ENCODE measurements at regions not wholly inside any gene's neighbourhood (a gene's known extent, or its start where the extent isn't known, plus 50 kb on each side); places are given as distances from the start of the nearest gene placed in this dataset.

DNA sequence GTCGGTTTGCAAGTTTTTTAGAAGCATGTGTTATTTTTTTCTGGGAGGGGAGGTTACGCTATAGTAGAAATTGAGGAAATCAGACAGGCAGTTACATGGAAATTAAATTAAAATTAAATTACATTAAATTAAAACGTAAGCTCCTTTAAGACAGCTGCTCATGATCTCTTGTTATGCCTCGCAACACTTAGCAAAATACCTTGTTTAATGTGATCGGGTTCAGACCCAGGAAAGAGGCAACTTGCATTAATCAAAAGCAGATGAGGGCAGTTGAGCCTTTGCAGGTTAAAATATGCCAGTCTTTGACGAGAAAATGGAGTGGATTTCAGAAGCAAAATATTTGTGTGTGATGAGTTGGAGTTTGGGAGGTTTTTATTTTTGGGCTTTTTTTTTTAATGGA lies 651.8 kb downstream of the INHBA start:
- TF ChIP-seq CTCF (IDR thresholded peaks at IDR 0.05) (no peak), POLR2A (IDR thresholded peaks at IDR 0.05) (no peak), POLR2AphosphoS5 (IDR thresholded peaks at IDR 0.05) (no peak), EP300 (IDR thresholded peaks at IDR 0.05) (no peak)

Measured in suprapubic skin (tissue), 4 donors.